HFFc6 (cell line): ENCODE measurements at regions not wholly inside any gene's neighbourhood (a gene's known extent, or its start where the extent isn't known, plus 50 kb on each side); places are given as distances from the start of the nearest gene placed in this dataset.

ENCODE experiments used
- DNase-seq: peaks from one replicate; pipeline ENCODE4 v3.0.0-alpha.2; 2018
- H3K27ac Mint-ChIP-seq: 2 replicates; pipeline ENCODE4 v1.8.0; 2020; ENCODE audit warnings: mild to moderate bottlenecking, mixed read lengths
- H3K27me3 Mint-ChIP-seq: 2 replicates; pipeline ENCODE4 v1.8.0; 2021; ENCODE audit warnings: mild to moderate bottlenecking, moderate library complexity, mixed read lengths; ENCODE audit not compliant: insufficient read depth
- H3K36me3 Mint-ChIP-seq: 2 replicates; pipeline ENCODE4 v1.8.0; 2021; ENCODE audit warnings: low read depth, mixed read lengths
- H3K4me1 Mint-ChIP-seq: 2 replicates; pipeline ENCODE4 v1.8.0; 2020; ENCODE audit warnings: low read depth, mixed read lengths
- H3K4me3 Mint-ChIP-seq: 2 replicates; pipeline ENCODE4 v1.8.0; 2020; ENCODE audit warnings: mild to moderate bottlenecking, moderate library complexity, mixed read lengths
- H3K9me3 Mint-ChIP-seq: 2 replicates; pipeline ENCODE4 v1.8.0; 2020; ENCODE audit warnings: mild to moderate bottlenecking, mixed read lengths
- TF ChIP-seq, protein P1 (sequence below): fragments of 200-600 bp; sonication (generic); IDR thresholded peaks from 2 replicates; pipeline ENCODE4 v1.5.0; 2021; ENCODE audit warnings: antibody characterized with exemption, mild to moderate bottlenecking

GRCh38 chr5:106875591-106876297, 795.0 kb downstream of the EFNA5 start:
- Mint-ChIP-seq H3K36me3 (no peaks in the 10 kb centered on the region), H3K27ac (no peak overlapping the region), H3K9me3 (peaks cover 16% of the 10 kb centered on the region), H3K27me3 (peaks cover under 1% of the 10 kb centered on the region; the same call in 1 of the 2 replicates), H3K4me3 (no peak overlapping the region), H3K4me1 (no peaks in the 10 kb centered on the region)
- no peak for DNase-seq
- TF ChIP-seq, protein P1, sequence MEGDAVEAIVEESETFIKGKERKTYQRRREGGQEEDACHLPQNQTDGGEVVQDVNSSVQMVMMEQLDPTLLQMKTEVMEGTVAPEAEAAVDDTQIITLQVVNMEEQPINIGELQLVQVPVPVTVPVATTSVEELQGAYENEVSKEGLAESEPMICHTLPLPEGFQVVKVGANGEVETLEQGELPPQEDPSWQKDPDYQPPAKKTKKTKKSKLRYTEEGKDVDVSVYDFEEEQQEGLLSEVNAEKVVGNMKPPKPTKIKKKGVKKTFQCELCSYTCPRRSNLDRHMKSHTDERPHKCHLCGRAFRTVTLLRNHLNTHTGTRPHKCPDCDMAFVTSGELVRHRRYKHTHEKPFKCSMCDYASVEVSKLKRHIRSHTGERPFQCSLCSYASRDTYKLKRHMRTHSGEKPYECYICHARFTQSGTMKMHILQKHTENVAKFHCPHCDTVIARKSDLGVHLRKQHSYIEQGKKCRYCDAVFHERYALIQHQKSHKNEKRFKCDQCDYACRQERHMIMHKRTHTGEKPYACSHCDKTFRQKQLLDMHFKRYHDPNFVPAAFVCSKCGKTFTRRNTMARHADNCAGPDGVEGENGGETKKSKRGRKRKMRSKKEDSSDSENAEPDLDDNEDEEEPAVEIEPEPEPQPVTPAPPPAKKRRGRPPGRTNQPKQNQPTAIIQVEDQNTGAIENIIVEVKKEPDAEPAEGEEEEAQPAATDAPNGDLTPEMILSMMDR, result peak; percentile 61

DNA sequence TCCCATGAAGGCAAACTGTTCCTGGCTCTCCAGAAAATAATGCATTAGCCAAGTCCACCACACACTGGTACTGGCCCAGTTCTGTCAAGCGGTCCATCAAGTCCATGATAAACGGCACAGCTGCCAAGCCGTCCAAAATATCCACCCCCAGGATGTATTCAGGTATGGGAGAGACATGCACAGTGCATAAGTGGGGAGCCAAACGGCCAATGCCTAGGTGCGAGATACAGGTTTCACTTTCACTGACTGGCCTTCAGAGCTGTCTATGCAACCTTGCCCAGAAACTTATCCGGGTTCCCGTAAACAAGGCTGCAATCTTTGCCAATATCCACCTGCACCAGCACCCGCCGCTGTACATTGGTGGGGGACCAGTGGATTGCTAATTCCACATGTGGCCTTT, 795.8 kb downstream of the EFNA5 start:
- Mint-ChIP-seq H3K27ac (no peak overlapping the region), H3K27me3 (no peaks in the 10 kb centered on the region), H3K9me3 (peaks cover 14% of the 10 kb centered on the region), H3K36me3 (no peaks in the 10 kb centered on the region), H3K4me3 (no peak overlapping the region), H3K4me1 (no peaks in the 10 kb centered on the region)
- DNase-seq, result no peak
- TF ChIP-seq, protein P1, result no peak

DNA sequence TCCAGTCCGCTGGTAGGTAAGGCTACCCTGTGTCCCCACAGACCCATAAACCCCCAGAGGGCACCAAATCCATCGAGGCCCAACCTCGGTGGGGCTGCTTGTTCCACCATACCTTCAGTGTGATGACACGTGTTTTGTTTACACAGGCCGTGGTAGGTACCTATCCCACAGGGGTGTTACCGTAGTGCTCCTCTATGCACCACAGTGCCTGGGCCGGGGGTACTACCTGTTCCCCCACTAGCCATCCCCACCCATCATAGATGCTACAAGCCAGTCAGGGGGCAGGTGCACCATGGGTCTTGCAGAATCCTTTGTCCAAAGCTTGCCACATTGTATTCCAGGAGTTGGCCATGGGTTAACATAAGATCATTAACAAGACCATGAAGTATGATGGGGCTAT, 796.2 kb downstream of the EFNA5 start:
- H3K27ac Mint-ChIP-seq, result no peak overlapping the region
- no peaks in the 10 kb centered on the region for H3K27me3 Mint-ChIP-seq
- TF ChIP-seq, protein P1, result no peak
- no peaks in the 10 kb centered on the region for H3K4me1 Mint-ChIP-seq
- H3K9me3 Mint-ChIP-seq, result peaks cover 14% of the 10 kb centered on the region
- no peaks in the 10 kb centered on the region for H3K36me3 Mint-ChIP-seq
- no peak for DNase-seq
- no peak overlapping the region for H3K4me3 Mint-ChIP-seq

DNA sequence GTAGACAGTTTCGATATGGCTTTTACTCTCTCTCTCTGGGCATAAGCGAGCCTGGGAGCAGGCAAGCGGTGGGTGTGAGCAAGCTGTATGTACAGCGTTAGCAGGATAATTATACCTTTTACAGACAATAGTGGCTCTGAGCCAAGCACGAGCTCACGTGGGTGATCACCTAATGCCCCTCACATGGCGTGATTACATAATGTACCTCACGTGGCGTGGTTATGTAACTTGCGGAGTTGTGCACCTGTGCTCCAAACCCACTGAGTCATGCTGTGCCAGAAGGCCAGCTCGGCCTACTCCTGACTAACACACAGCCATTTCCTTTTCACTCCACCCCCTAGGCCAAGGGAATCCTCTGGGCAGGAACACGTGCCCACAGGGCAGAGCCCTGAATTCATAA, 797.2 kb downstream of the EFNA5 start:
- Mint-ChIP-seq H3K9me3 (peaks cover 14% of the 10 kb centered on the region), H3K27me3 (no peaks in the 10 kb centered on the region), H3K4me3 (no peak overlapping the region), H3K36me3 (no peaks in the 10 kb centered on the region), H3K4me1 (no peaks in the 10 kb centered on the region), H3K27ac (no peak overlapping the region)
- no peak for DNase-seq
- TF ChIP-seq, protein P1, result no peak

GRCh38 chr5:106865279-106865678, 805.5 kb downstream of the EFNA5 start:
- Mint-ChIP-seq H3K9me3 (peaks cover 9% of the 10 kb centered on the region), H3K4me3 (no peak overlapping the region), H3K36me3 (no peaks in the 10 kb centered on the region), H3K27ac (no peak overlapping the region), H3K4me1 (no peaks in the 10 kb centered on the region), H3K27me3 (no peaks in the 10 kb centered on the region)
- no peak for DNase-seq
- TF ChIP-seq, protein P1, result no peak
